Testis (tissue), 2 donors: ENCODE measurements at regions not wholly inside any gene's neighbourhood (a gene's known extent, or its start where the extent isn't known, plus 50 kb on each side); places are given as distances from the start of the nearest gene placed in this dataset.

Experiments used
- DNase-seq: peaks from one replicate; pipeline ENCODE4 v3.0.0-alpha.2; 2019
- H3K27ac ChIP-seq, 2 donors: fragments of 200-600 bp; sonication (generic); one replicate each; pipeline ENCODE4 v1.5.1; 2019
- H3K27me3 ChIP-seq: fragments of 200-600 bp; sonication (generic); one replicate; pipeline ENCODE4 v1.5.1; 2019
- H3K36me3 ChIP-seq: fragments of 200-600 bp; sonication (generic); one replicate; pipeline ENCODE4 v1.5.1; 2017; ENCODE audit warnings: low read depth; ENCODE audit errors: missing control alignments
- H3K4me1 ChIP-seq: fragments of 200-600 bp; sonication (generic); one replicate; pipeline ENCODE4 v1.5.1; 2019
- H3K4me3 ChIP-seq, 2 donors: fragments of 200-600 bp; sonication (generic); one replicate each; pipeline ENCODE4 v1.5.1; 2017 to 2019
- H3K9me3 ChIP-seq: fragments of 200-600 bp; sonication (generic); one replicate; pipeline ENCODE4 v1.5.1; 2017
- CTCF ChIP-seq, 3 experiments: fragments of 450-650 bp in 2 of 3; fragments of 200-600 bp in 1 of 3; sonication (generic) in 1 of 3; IDR thresholded peaks; one replicate each; pipeline ENCODE4 v1.5.1; 2016 to 2019; ENCODE audit warnings: antibody characterized with exemption in 3 of 3, mild to moderate bottlenecking in 2 of 3, moderate library complexity in 1 of 3
- POLR2A ChIP-seq: fragments of 450-650 bp; IDR thresholded peaks from one replicate; pipeline ENCODE4 v1.6.1; 2017; ENCODE audit warnings: antibody characterized with exemption, mild to moderate bottlenecking, moderate library complexity
- WGBS, 2 donors: methylation state at CpG; one replicate each; pipeline ENCODE4 v1.1.5; 2018; 5-methylcytosine and 5-hydroxymethylcytosine counted together
- intact Hi-C: fragments of 100-400 bp; cut with DNase I; formaldehyde crosslinking; loops from one replicate; pipeline ENCODE4 v1.15.1; 2023; ENCODE audit warnings: low total_unique reads

DNA sequence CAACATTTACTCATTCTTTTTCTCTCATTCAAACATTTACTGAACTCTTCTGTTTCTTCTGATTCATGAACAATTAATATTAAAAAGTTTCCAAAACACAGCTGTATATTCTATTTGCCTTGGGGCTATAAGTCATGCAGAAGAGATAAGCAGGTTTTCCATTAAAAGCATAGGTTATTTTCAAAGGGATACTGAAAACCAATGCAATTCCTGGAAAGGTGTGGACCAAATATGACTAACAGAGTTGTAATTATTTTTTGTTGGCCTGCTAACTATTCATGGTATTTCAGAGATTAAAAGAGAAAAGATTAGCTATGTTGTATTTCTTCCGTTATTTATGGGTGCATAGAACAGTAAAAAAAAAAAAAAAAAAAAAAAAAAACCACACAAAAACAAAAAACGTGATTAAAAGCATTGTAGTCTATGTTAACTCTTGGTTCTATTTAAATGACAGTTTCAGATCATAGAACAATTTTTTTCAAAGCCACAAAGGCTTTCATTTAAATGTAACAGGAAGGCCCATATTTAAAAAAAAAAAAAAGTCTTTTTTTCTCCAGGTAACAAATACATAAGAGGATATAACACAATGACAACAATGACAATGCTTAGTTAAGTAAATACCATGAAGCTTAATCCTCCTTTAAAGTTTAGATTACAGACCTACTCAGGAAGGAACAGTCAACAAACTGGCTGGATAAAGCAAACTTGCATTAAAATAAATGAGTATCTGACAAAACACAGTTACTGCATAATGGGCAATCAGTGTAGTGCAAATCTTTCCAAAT is 1042.9 kb downstream of the GATA3 start:
- TF ChIP-seq CTCF (IDR thresholded peaks at IDR 0.05) = no peak
- no peak for TF ChIP-seq POLR2A

DNA sequence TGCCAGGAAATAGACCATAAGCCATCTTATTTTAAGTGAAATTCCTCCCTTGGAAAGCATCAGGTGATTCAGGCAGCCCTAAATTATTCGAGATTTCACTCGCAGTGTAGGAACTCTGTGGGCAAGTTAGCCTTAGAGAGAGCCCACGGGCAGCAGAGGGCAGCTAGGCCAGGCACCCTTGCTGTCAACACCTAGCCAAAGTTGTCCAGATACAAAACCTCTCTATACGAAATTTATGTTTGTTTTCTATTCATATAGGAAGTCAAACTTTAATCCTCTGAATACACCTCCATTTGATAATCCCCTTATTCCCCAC is 1043.5 kb downstream of the GATA3 start:
- H3K27me3 ChIP-seq = no peaks in the 10 kb centered on the region
- no peaks in the 10 kb centered on the region for H3K36me3 ChIP-seq
- H3K4me3 ChIP-seq = no peak overlapping the region
- intact Hi-C loops = no loop called here
- whole genome bisulfite sequencing, 2 donors = 64 to 70% methylated on average over 4 of the region's 4 CpGs
- no peaks in the 10 kb centered on the region for H3K9me3 ChIP-seq
- no peak for TF ChIP-seq POLR2A
- TF ChIP-seq CTCF (IDR thresholded peaks at IDR 0.05) = no peak
- no peaks in the 10 kb centered on the region for H3K4me1 ChIP-seq
- no peak for DNase-seq
- H3K27ac ChIP-seq = no peak overlapping the region

More for the DNA sequence above, 1042.9 kb downstream of the GATA3 start:
- 38 to 46% methylated on average over 2 of the region's 2 CpGs for WGBS, 2 donors
- H3K9me3 ChIP-seq = no peaks in the 10 kb centered on the region
- H3K4me3 ChIP-seq = no peak overlapping the region
- no peak for DNase-seq
- H3K36me3 ChIP-seq = no peaks in the 10 kb centered on the region
- no peaks in the 10 kb centered on the region for H3K4me1 ChIP-seq
- no peaks in the 10 kb centered on the region for H3K27me3 ChIP-seq
- no peak overlapping the region for H3K27ac ChIP-seq
- intact Hi-C loops = no loop called here

GRCh38 chr10:9102026-9102425 is 1047.5 kb downstream of the GATA3 start:
- TF ChIP-seq CTCF (IDR thresholded peaks at IDR 0.05) = no peak
- no peak for TF ChIP-seq POLR2A
- DNase-seq = no peak
- no peaks in the 10 kb centered on the region for H3K36me3 ChIP-seq
- no peaks in the 10 kb centered on the region for H3K9me3 ChIP-seq
- intact Hi-C loops = no loop called here
- H3K27me3 ChIP-seq = no peaks in the 10 kb centered on the region
- no peak overlapping the region for H3K4me3 ChIP-seq
- no peak overlapping the region for H3K27ac ChIP-seq
- no peaks in the 10 kb centered on the region for H3K4me1 ChIP-seq
- 61 to 70% methylated on average over 4 of the region's 4 CpGs for WGBS, 2 donors

- 57 to 66% methylated on average over 4 of the region's 4 CpGs for WGBS, 2 donors
- Histone ChIP-seq H3K36me3 (no peaks in the 10 kb centered on the region), H3K27me3 (no peaks in the 10 kb centered on the region), H3K9me3 (no peaks in the 10 kb centered on the region), H3K27ac (no peak overlapping the region), H3K4me3 (no peak overlapping the region), H3K4me1 (no peaks in the 10 kb centered on the region)
- TF ChIP-seq CTCF (IDR thresholded peaks at IDR 0.05) = no peak
- no peak for TF ChIP-seq POLR2A
- intact Hi-C loops = no loop called here
- no peak for DNase-seq
Observed at GRCh38 chr10:9103301-9103700, 1048.8 kb downstream of the GATA3 start.

GRCh38 chr10:9111976-9112375 is 1057.5 kb downstream of the GATA3 start:
- DNase-seq = no peak
- Histone ChIP-seq H3K36me3 (no peaks in the 10 kb centered on the region), H3K4me1 (no peaks in the 10 kb centered on the region), H3K27me3 (no peaks in the 10 kb centered on the region), H3K9me3 (no peaks in the 10 kb centered on the region), H3K27ac (no peak overlapping the region), H3K4me3 (no peak overlapping the region)
- TF ChIP-seq POLR2A (no peak), CTCF (IDR thresholded peaks at IDR 0.05) (no peak)
- 37 to 48% methylated on average over 4 of the region's 4 CpGs for WGBS, 2 donors
- intact Hi-C loops = no loop called here
